ENCODE measurements at regions not wholly inside any gene's neighbourhood (a gene's known extent, or its start where the extent isn't known, plus 50 kb on each side); places are given as distances from the start of the nearest gene placed in this dataset.

- no peaks in the 10 kb centered on the region for H3K79me2 ChIP-seq (ENCODE audit: insufficient read depth, low read depth)
- no peak overlapping the region for H3K27ac ChIP-seq
- no peaks in the 10 kb centered on the region for H4K20me1 ChIP-seq (ENCODE audit: insufficient read depth)
- no peak overlapping the region for H3K9ac ChIP-seq
- H3K4me1 ChIP-seq (ENCODE audit: low read depth, poor library complexity, severe bottlenecking), result no peaks in the 10 kb centered on the region
- H3K4me2 ChIP-seq, result no peak overlapping the region
- no peak for TF ChIP-seq CTCF (conservative IDR thresholded peaks at IDR 0.05; ENCODE audit: low read depth, low read length)
- H3K36me3 ChIP-seq (ENCODE audit: insufficient read depth), result no peaks in the 10 kb centered on the region
- no peak overlapping the region for H3K4me3 ChIP-seq (IDR thresholded peaks at IDR 0.05; ENCODE audit: insufficient read depth, low read depth, low read length)
- no peaks in the 10 kb centered on the region for H3K27me3 ChIP-seq (ENCODE audit: insufficient read depth, low read depth)
- H2AFZ ChIP-seq (ENCODE audit: low read depth), result no peak overlapping the region
Measured at GRCh38 chr9:108588246-108588645, 267.5 kb downstream of the ACTL7B start.

GRCh38 chr9:108586471-108587139 is 269.2 kb downstream of the ACTL7B start:
- Histone ChIP-seq H4K20me1 (ENCODE audit: insufficient read depth) (no peaks in the 10 kb centered on the region), H3K27me3 (ENCODE audit: insufficient read depth, low read depth) (no peaks in the 10 kb centered on the region), H3K36me3 (ENCODE audit: insufficient read depth) (no peaks in the 10 kb centered on the region), H2AFZ (ENCODE audit: low read depth) (no peak overlapping the region), H3K79me2 (ENCODE audit: insufficient read depth, low read depth) (no peaks in the 10 kb centered on the region), H3K9ac (no peak overlapping the region), H3K4me2 (no peak overlapping the region), H3K4me3 (IDR thresholded peaks at IDR 0.05; ENCODE audit: insufficient read depth, low read depth, low read length) (no peak overlapping the region), H3K27ac (no peak overlapping the region), H3K4me1 (ENCODE audit: low read depth, poor library complexity, severe bottlenecking) (no peaks in the 10 kb centered on the region)
- no peak for TF ChIP-seq CTCF (conservative IDR thresholded peaks at IDR 0.05; ENCODE audit: low read depth, low read length)

- no peak overlapping the region for H2AFZ ChIP-seq (ENCODE audit: low read depth)
- no peaks in the 10 kb centered on the region for H3K36me3 ChIP-seq (ENCODE audit: insufficient read depth)
- H3K27me3 ChIP-seq (ENCODE audit: insufficient read depth, low read depth), result no peaks in the 10 kb centered on the region
- H3K79me2 ChIP-seq (ENCODE audit: insufficient read depth, low read depth), result no peaks in the 10 kb centered on the region
- no peak overlapping the region for H3K4me2 ChIP-seq
- no peak overlapping the region for H3K9ac ChIP-seq
- TF ChIP-seq CTCF (conservative IDR thresholded peaks at IDR 0.05; ENCODE audit: low read depth, low read length), result no peak
- no peaks in the 10 kb centered on the region for H4K20me1 ChIP-seq (ENCODE audit: insufficient read depth)
- no peaks in the 10 kb centered on the region for H3K4me1 ChIP-seq (ENCODE audit: low read depth, poor library complexity, severe bottlenecking)
- H3K4me3 ChIP-seq (IDR thresholded peaks at IDR 0.05; ENCODE audit: insufficient read depth, low read depth, low read length), result no peak overlapping the region
- H3K27ac ChIP-seq, result no peak overlapping the region
Measured at GRCh38 chr9:108584860-108585259, 270.9 kb downstream of the ACTL7B start.

- no peaks in the 10 kb centered on the region for H4K20me1 ChIP-seq (ENCODE audit: insufficient read depth)
- H3K79me2 ChIP-seq (ENCODE audit: insufficient read depth, low read depth), result no peaks in the 10 kb centered on the region
- H3K36me3 ChIP-seq (ENCODE audit: insufficient read depth), result no peaks in the 10 kb centered on the region
- no peaks in the 10 kb centered on the region for H3K27me3 ChIP-seq (ENCODE audit: insufficient read depth, low read depth)
- no peak overlapping the region for H3K4me2 ChIP-seq
- H3K4me1 ChIP-seq (ENCODE audit: low read depth, poor library complexity, severe bottlenecking), result no peaks in the 10 kb centered on the region
- TF ChIP-seq CTCF (conservative IDR thresholded peaks at IDR 0.05; ENCODE audit: low read depth, low read length), result no peak
- no peak overlapping the region for H3K4me3 ChIP-seq (IDR thresholded peaks at IDR 0.05; ENCODE audit: insufficient read depth, low read depth, low read length)
- H3K27ac ChIP-seq, result no peak overlapping the region
- no peak overlapping the region for H2AFZ ChIP-seq (ENCODE audit: low read depth)
- H3K9ac ChIP-seq, result no peak overlapping the region
Measured at GRCh38 chr9:108582726-108583125, 273.1 kb downstream of the ACTL7B start.

All from KMS-11 (cell line).